ENCODE measurements at regions not wholly inside any gene's neighbourhood (a gene's known extent, or its start where the extent isn't known, plus 50 kb on each side); places are given as distances from the start of the nearest gene placed in this dataset.

- Histone ChIP-seq H3K79me2 (ENCODE audit: control insufficient read depth, insufficient read depth, low read length) (no peaks in the 10 kb centered on the region), H3K36me3 (ENCODE audit: control insufficient read depth in 2 of 2, insufficient read depth in 2 of 2, low read length in 1 of 2) (no peaks in the 10 kb centered on the region), H3K4me2 (ENCODE audit: control insufficient read depth, insufficient read depth) (no peak overlapping the region), H3K27ac (ENCODE audit: control insufficient read depth, insufficient read depth) (no peak overlapping the region), H3K4me3 (no peak overlapping the region), H3K9me3 (replicated peaks; ENCODE audit: control insufficient read depth, insufficient read depth, low read length) (peaks cover 5% of the 10 kb centered on the region; the same call in 2 of the 3 replicates), H3K27me3 (replicated peaks in 1 of 2; ENCODE audit: control insufficient read depth in 2 of 2, insufficient read depth in 2 of 2, low read length in 1 of 2) (no peaks in the 10 kb centered on the region), H4K20me1 (ENCODE audit: control insufficient read depth, insufficient read depth) (no peaks in the 10 kb centered on the region), H3K4me1 (ENCODE audit: control insufficient read depth, insufficient read depth, low read length) (no peaks in the 10 kb centered on the region), H3K9ac (ENCODE audit: control insufficient read depth, insufficient read depth, low read length) (no peak overlapping the region), H2AFZ (ENCODE audit: control insufficient read depth, low read depth, low read length) (no peak overlapping the region)
- ATAC-seq (no peak), FAIRE-seq (no peak), DNase-seq (ENCODE audit: low read depth, low spot score) (no peak)
- ChIA-PET POLR2A (no interaction called here), RAD21 (ENCODE audit: unreplicated experiment) (no interaction called here), CTCF (no interaction called here), SMC1A (ENCODE audit: uncharacterized antibody, unreplicated experiment) (no interaction called here)
- in situ Hi-C loops (cut with MboI) (no loop called here), intact Hi-C loops (cut with micrococcal nuclease; ENCODE audit: unreplicated experiment) (no loop called here)
- TF ChIP-seq RELB (IDR thresholded peaks at IDR 0.05; ENCODE audit: low read depth) (no peak), ZZZ3 (IDR thresholded peaks at IDR 0.05; ENCODE audit: control insufficient read depth, insufficient read length, low read depth) (no peak)
- 32% methylated on average over 4 of the region's 4 CpGs for WGBS (ENCODE audit: insufficient coverage, insufficient replicate concordance, low lambda C conversion rate, missing lambda C conversion rate)
- BruUV-seq (replicated peaks): no TSS peak
Observed at GRCh38 chr2:217393585-217394032, 533.7 kb upstream of the TNP1 start.

- H3K9me3 ChIP-seq (replicated peaks; ENCODE audit: control insufficient read depth, insufficient read depth, low read length): peaks cover 5% of the 10 kb centered on the region; the same call in 2 of the 3 replicates
- 21% methylated on average over 5 of the region's 5 CpGs for WGBS (ENCODE audit: insufficient coverage, insufficient replicate concordance, low lambda C conversion rate, missing lambda C conversion rate)
- no peak overlapping the region for H3K4me3 ChIP-seq
- H3K36me3 ChIP-seq (ENCODE audit: control insufficient read depth in 2 of 2, insufficient read depth in 2 of 2, low read length in 1 of 2): no peaks in the 10 kb centered on the region
- H2AFZ ChIP-seq (ENCODE audit: control insufficient read depth, low read depth, low read length): no peak overlapping the region
- no peaks in the 10 kb centered on the region for H3K27me3 ChIP-seq (replicated peaks in 1 of 2; ENCODE audit: control insufficient read depth in 2 of 2, insufficient read depth in 2 of 2, low read length in 1 of 2)
- H3K27ac ChIP-seq (ENCODE audit: control insufficient read depth, insufficient read depth): no peak overlapping the region
- ChIA-PET SMC1A (ENCODE audit: uncharacterized antibody, unreplicated experiment) (interaction anchor here (0.7 kb wide), 1 partner anchor 431 kb away, joined by 3 read pairs; no protein-coding TSS in a partner anchor), POLR2A (no interaction called here), CTCF (no interaction called here), RAD21 (ENCODE audit: unreplicated experiment) (no interaction called here)
- ATAC-seq: no peak
- H3K79me2 ChIP-seq (ENCODE audit: control insufficient read depth, insufficient read depth, low read length): no peaks in the 10 kb centered on the region
- no TSS peak for BruUV-seq (replicated peaks)
- no peak overlapping the region for H3K9ac ChIP-seq (ENCODE audit: control insufficient read depth, insufficient read depth, low read length)
- H3K4me1 ChIP-seq (ENCODE audit: control insufficient read depth, insufficient read depth, low read length): no peaks in the 10 kb centered on the region
- FAIRE-seq: no peak
- H3K4me2 ChIP-seq (ENCODE audit: control insufficient read depth, insufficient read depth): no peak overlapping the region
- in situ Hi-C loops (cut with MboI): no loop called here
- DNase-seq (ENCODE audit: low read depth, low spot score): no peak
- intact Hi-C loops (cut with micrococcal nuclease; ENCODE audit: unreplicated experiment): no loop called here
- H4K20me1 ChIP-seq (ENCODE audit: control insufficient read depth, insufficient read depth): no peaks in the 10 kb centered on the region
- TF ChIP-seq POLR2AphosphoS5 (IDR thresholded peaks at IDR 0.05; ENCODE audit: low read length) (no peak), TBL1XR1 (IDR thresholded peaks at IDR 0.05; ENCODE audit: low read depth, low read length) (no peak), CEBPB (IDR thresholded peaks at IDR 0.05; ENCODE audit: borderline replicate concordance in 1 of 2, low read depth in 2 of 2, low read length in 2 of 2) (no peak), GABPA (IDR thresholded peaks at IDR 0.05; ENCODE audit: low read depth) (no peak), MEF2A (IDR thresholded peaks at IDR 0.05; ENCODE audit: insufficient read depth, low read depth, low read length) (no peak), SIX5 (IDR thresholded peaks at IDR 0.05; ENCODE audit: low read depth, low read length, severe bottlenecking) (no peak), STAT1 (conservative IDR thresholded peaks at IDR 0.05) (no peak), TARDBP (IDR thresholded peaks at IDR 0.05; ENCODE audit: borderline replicate concordance) (no peak), NR2F1 (conservative IDR thresholded peaks at IDR 0.05) (no peak), SMAD1 (IDR thresholded peaks at IDR 0.05; ENCODE audit: low read depth, partially characterized antibody) (no peak), BHLHE40 (IDR thresholded peaks at IDR 0.05; ENCODE audit: borderline replicate concordance in 1 of 2, low read depth in 2 of 2, low read length in 1 of 2) (no peak), ETV6 (conservative IDR thresholded peaks at IDR 0.05 in 1 of 2, IDR thresholded peaks at IDR 0.05 in 1 of 2; ENCODE audit: borderline replicate concordance in 1 of 2, low read depth in 1 of 2) (no peak), CHD2 (IDR thresholded peaks at IDR 0.05; ENCODE audit: borderline replicate concordance, low read depth, low read length) (no peak)
Observed at GRCh38 chr2:217392930-217393584, 533.2 kb upstream of the TNP1 start.

Data from GM12878 (cell line).